Stimulated activated CD4-positive, alpha-beta T cell treated with anti-CD3 and anti-CD28 coated beads, Interleukin-1b, Interleukin-23, amount 100 ng/mL, for 24 hours (primary cell): ENCODE measurements at regions not wholly inside any gene's neighbourhood (a gene's known extent, or its start where the extent isn't known, plus 50 kb on each side); places are given as distances from the start of the nearest gene placed in this dataset.
"Not testable (repeated sequence)": the region's sequence is repeated elsewhere in the genome, so short reads cannot be mapped to it uniquely, and the experiment has no call there.

Experiments used
- DNase-seq, 4 experiments: peaks; one replicate each; pipeline ENCODE4 v3.0.0-alpha.2; 2020; ENCODE audit warnings: low read depth in 4 of 4, low spot score in 1 of 4

GRCh38 chr1:234849832-234850231 is 239.9 kb upstream of the IRF2BP2 start:
- no peak for DNase-seq

- no peak for DNase-seq
Observed at GRCh38 chr1:234848972-234849649, 239.1 kb upstream of the IRF2BP2 start.

GRCh38 chr1:234846813-234847212 is 236.8 kb upstream of the IRF2BP2 start:
- DNase-seq: not testable (repeated sequence)

DNA sequence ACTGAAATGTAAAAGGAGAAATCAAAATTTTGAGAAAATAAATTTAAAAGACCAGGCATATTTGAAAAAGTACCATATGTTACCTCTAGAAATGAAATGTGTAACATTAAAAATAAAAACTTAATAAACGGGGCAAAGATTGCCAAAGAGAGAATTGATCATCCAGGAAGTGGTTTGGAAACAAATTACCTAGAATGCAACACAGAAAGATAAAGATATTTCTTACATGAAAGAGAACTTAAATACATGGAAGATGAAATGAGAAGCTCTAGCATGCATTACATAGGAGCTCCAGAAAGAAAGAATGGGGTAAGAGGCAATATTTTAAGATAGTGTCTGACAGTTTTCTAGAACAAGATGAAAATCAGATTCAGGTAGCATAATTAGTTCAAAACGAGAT is 235.9 kb upstream of the IRF2BP2 start:
- DNase-seq: no peak

- peak in 1 of 4 experiments; percentile 24 for DNase-seq
Observed at GRCh38 chr1:234845097-234845660, 235.2 kb upstream of the IRF2BP2 start.

DNA sequence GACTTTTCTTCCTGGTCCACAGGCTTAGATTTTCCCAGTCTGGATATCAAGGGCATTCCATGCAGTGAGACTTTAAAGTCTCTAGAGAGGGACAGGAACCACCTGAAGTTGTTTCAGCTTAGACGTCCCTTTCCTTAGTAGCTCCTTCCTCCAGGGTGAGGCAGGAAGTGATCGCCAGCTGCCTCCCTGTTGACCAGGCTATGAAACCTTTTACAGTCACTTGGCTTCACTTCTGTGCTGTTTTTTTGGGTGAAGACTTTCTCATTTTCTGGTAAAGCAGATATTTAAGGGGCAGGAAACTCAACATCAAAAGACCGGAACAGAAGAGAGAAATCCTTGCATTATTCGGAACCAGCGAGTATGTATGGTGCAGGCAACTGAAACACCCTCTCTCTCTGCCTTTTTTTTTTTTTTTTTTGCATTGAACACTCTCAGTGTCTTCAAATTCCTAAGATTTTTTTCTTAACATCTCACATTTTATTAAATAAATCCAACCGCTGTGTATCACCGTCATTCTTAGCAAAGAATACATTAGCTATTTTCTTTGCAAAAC is 234.6 kb upstream of the IRF2BP2 start:
- DNase-seq: no peak

GRCh38 chr1:234843946-234844345 is 234.0 kb upstream of the IRF2BP2 start:
- DNase-seq: no peak

GRCh38 chr1:234842726-234843641 is 233.0 kb upstream of the IRF2BP2 start:
- peak; percentile 46 to 85 (median 58) for DNase-seq

- no peak for DNase-seq
Observed at GRCh38 chr1:234841710-234842231, 231.8 kb upstream of the IRF2BP2 start.

DNA sequence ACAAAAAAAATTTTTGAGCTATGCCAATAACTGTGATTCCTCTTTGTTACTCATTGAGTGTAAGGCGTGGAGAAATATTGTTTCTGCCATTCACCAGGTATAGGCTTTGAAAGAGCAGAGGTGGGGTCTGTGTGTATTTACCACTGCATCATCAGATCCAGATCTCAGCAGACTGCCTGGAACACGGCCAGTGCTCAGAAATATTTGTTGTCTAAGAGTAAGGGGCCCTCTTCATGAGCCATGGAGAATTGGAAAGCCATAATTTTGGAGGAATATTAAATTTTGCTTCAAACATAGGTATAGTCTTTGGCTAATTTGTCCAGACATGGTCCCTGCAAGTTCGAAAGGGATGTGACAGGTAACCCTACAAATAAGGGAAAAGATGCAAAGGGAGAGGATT is 231.3 kb upstream of the IRF2BP2 start:
- DNase-seq: no peak

GRCh38 chr1:234840843-234841242 is 230.9 kb upstream of the IRF2BP2 start:
- DNase-seq: no peak

DNA sequence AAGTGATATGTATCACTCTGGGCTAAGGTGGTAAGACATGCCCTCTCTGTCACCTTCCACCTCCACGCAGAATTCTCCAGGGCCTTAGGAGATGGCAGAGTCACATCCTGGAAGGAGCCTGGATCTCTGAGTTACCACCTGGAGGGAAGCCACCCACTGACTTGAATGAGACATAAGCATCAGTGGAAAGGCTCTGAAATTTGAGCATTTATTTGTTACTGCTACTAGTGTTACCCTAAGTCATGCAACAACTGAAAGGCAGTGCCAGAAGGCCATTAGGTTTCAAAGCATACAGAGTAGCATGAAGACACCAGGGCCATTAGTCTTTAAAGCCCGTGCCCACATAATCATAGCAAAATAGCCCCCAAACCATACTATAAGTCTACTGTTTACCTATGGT is 230.3 kb upstream of the IRF2BP2 start:
- no peak for DNase-seq

DNA sequence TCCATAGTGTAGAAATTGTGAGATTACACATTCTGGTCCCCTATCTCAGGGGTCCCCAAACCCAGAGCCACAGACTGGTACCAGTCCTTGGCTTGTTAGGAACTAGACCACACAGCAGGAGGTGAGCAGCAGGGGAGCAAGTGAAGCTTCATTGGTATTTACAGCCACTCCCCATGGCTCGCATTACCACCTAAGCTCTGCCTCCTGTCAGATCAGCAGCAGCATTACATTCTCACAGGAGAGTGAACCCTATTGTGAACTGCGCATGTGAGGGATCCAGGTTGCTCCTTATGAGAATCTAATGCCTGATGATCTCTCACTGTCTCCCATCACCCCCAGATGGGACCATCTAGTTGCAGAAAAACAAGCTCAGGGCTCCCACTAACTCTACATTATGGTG is 229.7 kb upstream of the IRF2BP2 start:
- no peak for DNase-seq

GRCh38 chr1:234838820-234839219 is 228.8 kb upstream of the IRF2BP2 start:
- DNase-seq: no peak

DNA sequence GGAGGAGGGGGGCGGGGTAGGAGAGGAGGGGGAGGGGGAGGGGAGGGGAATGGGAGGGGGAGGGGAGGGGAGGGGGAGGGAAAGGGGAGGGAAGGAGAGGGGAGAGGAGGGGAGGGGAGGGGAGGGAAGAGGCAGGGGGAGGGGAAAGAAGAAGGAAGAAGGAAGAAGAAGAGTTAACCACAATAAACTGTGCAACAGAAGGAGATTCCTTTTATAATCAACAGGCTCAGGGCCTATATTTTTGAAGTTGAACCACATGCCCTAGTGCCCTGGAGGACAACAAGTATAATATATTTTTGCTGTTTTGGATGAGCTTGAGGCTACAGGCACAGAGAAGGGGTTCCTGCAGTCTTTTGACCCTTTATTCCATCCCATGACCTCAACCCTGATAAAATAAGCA is 228.2 kb upstream of the IRF2BP2 start:
- DNase-seq: no peak

DNA sequence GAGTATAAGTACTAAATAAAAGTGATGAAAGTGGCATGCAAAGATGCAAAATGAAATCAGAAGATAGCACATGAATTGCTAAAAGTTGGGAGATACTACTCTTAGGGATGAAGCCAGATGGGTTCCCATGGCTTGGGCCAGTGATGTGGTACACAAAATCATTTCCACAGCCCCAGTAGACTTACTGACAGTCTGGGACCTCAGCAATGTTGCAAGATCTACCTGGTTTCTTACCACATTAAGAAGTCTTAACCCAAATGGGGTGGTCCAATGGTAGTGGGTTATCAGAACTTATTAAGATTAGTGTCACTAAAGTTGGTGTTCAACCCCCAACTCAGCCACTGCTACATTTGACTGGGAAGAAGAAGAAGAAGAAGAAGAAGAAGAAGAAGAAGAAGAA is 227.7 kb upstream of the IRF2BP2 start:
- DNase-seq: no peak

DNA sequence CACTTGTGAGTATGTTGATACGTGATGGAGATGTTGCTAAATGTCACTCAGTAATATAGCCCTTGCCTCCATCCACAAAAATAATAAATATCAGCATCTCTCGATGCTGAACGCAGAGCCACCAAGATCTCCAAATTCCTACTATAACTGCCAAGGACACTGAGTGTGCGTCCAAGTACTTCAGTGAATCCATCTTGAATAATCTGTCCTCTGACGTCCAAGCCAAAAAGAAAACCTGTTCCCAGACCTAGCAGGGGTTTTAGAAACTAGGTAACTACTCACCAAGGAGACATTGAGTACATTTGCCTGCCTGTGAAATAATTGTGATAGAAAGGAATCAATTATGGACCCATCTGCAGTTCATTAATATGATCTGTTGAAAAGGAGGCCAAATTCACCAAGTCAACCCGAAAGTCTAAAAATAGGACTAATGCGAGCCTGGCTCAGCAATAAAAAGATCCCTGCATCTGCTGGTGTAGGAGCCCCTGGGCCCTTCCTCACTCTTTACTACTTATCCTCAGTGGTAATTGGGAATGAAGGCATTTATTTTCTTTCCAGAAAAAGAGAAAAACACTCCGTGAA is 226.9 kb upstream of the IRF2BP2 start:
- DNase-seq: no peak

- no peak for DNase-seq
Observed at GRCh38 chr1:234836045-234836681, 226.2 kb upstream of the IRF2BP2 start.

DNA sequence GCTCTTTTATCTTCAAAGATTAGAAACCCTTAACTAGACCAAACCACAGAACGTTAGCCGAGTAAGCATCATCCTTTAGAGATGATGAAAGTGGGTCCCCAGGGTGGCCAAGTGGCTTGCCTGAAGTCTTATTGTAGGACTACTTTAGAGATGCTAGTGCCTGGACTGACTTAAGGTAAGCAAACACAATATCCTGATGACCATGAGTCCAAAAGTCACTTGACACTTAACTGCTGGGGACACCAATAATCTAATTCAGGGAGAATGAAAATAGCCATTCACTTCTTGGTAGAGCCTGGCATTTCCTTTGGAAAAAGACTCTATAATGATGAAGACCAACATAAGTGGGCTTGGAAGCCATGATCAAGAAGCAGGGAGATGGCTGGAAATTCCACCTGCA is 225.3 kb upstream of the IRF2BP2 start:
- DNase-seq: no peak

GRCh38 chr1:234833646-234834045 is 223.7 kb upstream of the IRF2BP2 start:
- no peak for DNase-seq

- DNase-seq: no peak
Observed at GRCh38 chr1:234833118-234833517, 223.1 kb upstream of the IRF2BP2 start.
